Stimulated activated CD8-positive, alpha-beta memory T cell treated with anti-CD3 and anti-CD28 coated beads, Interleukin-12 subunit alpha, Interleukin-12 subunit beta, amount 100 ng/mL, for 4 hours (primary cell): ENCODE measurements at regions not wholly inside any gene's neighbourhood (a gene's known extent, or its start where the extent isn't known, plus 50 kb on each side); places are given as distances from the start of the nearest gene placed in this dataset.
"Not testable (repeated sequence)": the region's sequence is repeated elsewhere in the genome, so short reads cannot be mapped to it uniquely, and the experiment has no call there.

Experiments used
- DNase-seq: peaks from one replicate; pipeline ENCODE4 v3.0.0-alpha.2; 2020; ENCODE audit warnings: low read depth

GRCh38 chr5:39696672-39697398 lies 272.1 kb upstream of the DAB2 start:
- DNase-seq = no peak

- no peak for DNase-seq
These were observed 267.2 kb upstream of the DAB2 start for GRCh38 chr5:39691993-39692392.

GRCh38 chr5:39691136-39691535 lies 266.4 kb upstream of the DAB2 start:
- DNase-seq = no peak

- no peak for DNase-seq
These were observed 265.1 kb upstream of the DAB2 start for GRCh38 chr5:39689919-39690318.

- not testable (repeated sequence) for DNase-seq
These were observed 263.1 kb upstream of the DAB2 start for GRCh38 chr5:39687924-39688323.

- DNase-seq = no peak
These were observed 255.4 kb upstream of the DAB2 start for GRCh38 chr5:39680213-39680612.

GRCh38 chr5:39678534-39678933 lies 253.8 kb upstream of the DAB2 start:
- no peak for DNase-seq

- DNase-seq = no peak
These were observed 250.9 kb upstream of the DAB2 start for GRCh38 chr5:39675676-39676075.

- DNase-seq = no peak
These were observed 249.7 kb upstream of the DAB2 start for GRCh38 chr5:39674209-39675082.

- DNase-seq = no peak
These were observed 246.8 kb upstream of the DAB2 start for GRCh38 chr5:39671561-39671961.

- DNase-seq = no peak
These were observed 246.2 kb upstream of the DAB2 start for GRCh38 chr5:39670955-39671354.

- DNase-seq = no peak
These were observed 245.6 kb upstream of the DAB2 start for GRCh38 chr5:39670391-39670790.

- no peak for DNase-seq
These were observed 244.2 kb upstream of the DAB2 start for GRCh38 chr5:39668980-39669379.

GRCh38 chr5:39665328-39665727 lies 240.5 kb upstream of the DAB2 start:
- no peak for DNase-seq

- no peak for DNase-seq
These were observed 238.2 kb upstream of the DAB2 start for GRCh38 chr5:39662945-39663344.

GRCh38 chr5:39661026-39661779 lies 236.4 kb upstream of the DAB2 start:
- DNase-seq = no peak

GRCh38 chr5:39660020-39660419 lies 235.2 kb upstream of the DAB2 start:
- no peak for DNase-seq

GRCh38 chr5:39658866-39659265 lies 234.1 kb upstream of the DAB2 start:
- no peak for DNase-seq

GRCh38 chr5:39657943-39658342 lies 233.2 kb upstream of the DAB2 start:
- DNase-seq = no peak

- DNase-seq = no peak
These were observed 231.8 kb upstream of the DAB2 start for GRCh38 chr5:39656600-39656999.

GRCh38 chr5:39654715-39655114 lies 229.9 kb upstream of the DAB2 start:
- DNase-seq = no peak

- not testable (repeated sequence) for DNase-seq
These were observed 227.7 kb upstream of the DAB2 start for GRCh38 chr5:39652481-39652880.

GRCh38 chr5:39652036-39652435 lies 227.3 kb upstream of the DAB2 start:
- no peak for DNase-seq
